Left lung (tissue), 4 donors: ENCODE measurements at regions not wholly inside any gene's neighbourhood (a gene's known extent, or its start where the extent isn't known, plus 50 kb on each side); places are given as distances from the start of the nearest gene placed in this dataset.

Experiments
- ATAC-seq: fragments of 200-7000 bp; cut with Tn5 transposase; one replicate; pipeline ENCODE4 v1.9.1; 2020; ENCODE audit warnings: moderate library complexity
- DNase-seq, 4 donors: peaks; one replicate each; pipeline ENCODE4 v3.0.0-alpha.2; 2013 to 2020
- H3K27ac ChIP-seq, 2 donors: fragments of 200-600 bp; sonication (generic) in 1 of 2; one replicate each; pipeline versions ENCODE4 v1.5.0 to v1.8.0; 2020 to 2021
- H3K27me3 ChIP-seq, 2 donors: fragments of 200-600 bp; sonication (generic) in 1 of 2; one replicate each; pipeline versions ENCODE4 v1.5.0 to v1.8.0; 2020 to 2021
- H3K36me3 ChIP-seq, 2 donors: fragments of 200-600 bp; sonication (generic) in 1 of 2; one replicate each; pipeline versions ENCODE4 v1.5.0 to v1.8.0; 2020 to 2021
- H3K4me1 ChIP-seq, 2 donors: fragments of 200-600 bp; one replicate each; pipeline ENCODE4 v1.8.0; 2021
- H3K4me3 ChIP-seq, 2 donors: fragments of 200-600 bp; sonication (generic) in 1 of 2; one replicate each; pipeline versions ENCODE4 v1.5.0 to v1.8.0; 2020 to 2021; ENCODE audit warnings: mild to moderate bottlenecking in 1 of 2
- H3K9me3 ChIP-seq, 2 donors: fragments of 200-600 bp; sonication (generic) in 1 of 2; one replicate each; pipeline versions ENCODE4 v1.5.0 to v1.8.0; 2020 to 2021
- CTCF ChIP-seq, 2 donors: fragments of 200-600 bp; sonication (generic) in 1 of 2; IDR thresholded peaks; one replicate each; pipeline versions ENCODE4 v1.5.0 to v1.8.0; 2021; ENCODE audit warnings: antibody characterized with exemption in 2 of 2
- intact Hi-C, 2 donors: fragments of 100-400 bp; cut with DNase I; formaldehyde crosslinking; loops; one replicate each; pipeline versions ENCODE4 v1.11.2 to v1.14.2; 2022
- donor health status: DM: no; HTN: yes; CAD: no.
- donor health status: DM: no; HTN: no; CAD: no.

DNA sequence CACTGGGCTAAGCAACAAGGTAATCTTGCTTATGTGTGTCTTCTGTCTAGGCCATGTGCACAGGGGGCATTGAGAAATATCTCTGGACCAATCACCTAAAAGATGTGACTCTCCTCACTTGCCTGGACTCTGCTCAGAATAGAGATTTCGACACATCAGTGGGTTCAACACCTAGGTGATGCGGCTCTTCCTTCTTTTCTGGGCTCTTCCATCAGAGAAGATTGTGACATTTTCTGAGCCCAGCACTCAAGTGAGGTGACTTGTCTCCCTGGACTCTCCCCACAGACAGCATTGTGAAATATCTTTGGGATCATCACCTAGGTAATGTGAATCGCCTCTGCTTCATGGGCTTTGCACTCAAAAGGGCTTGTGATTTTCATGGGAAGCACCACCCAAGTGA is 1904.1 kb downstream of the TP53TG3F start:
- ATAC-seq, result no peak
- no peak overlapping the region for H3K4me3 ChIP-seq
- peaks cover 0 to 14% of the 10 kb centered on the region in 2 donors for H3K9me3 ChIP-seq
- no peaks in the 10 kb centered on the region for H3K27me3 ChIP-seq
- no peaks in the 10 kb centered on the region for H3K36me3 ChIP-seq
- no peaks in the 10 kb centered on the region for H3K4me1 ChIP-seq
- intact Hi-C loops, result no loop called here
- no peak for TF ChIP-seq CTCF (IDR thresholded peaks at IDR 0.05)
- H3K27ac ChIP-seq, result no peak overlapping the region
- DNase-seq, result no peak

- no peaks in the 10 kb centered on the region for H3K36me3 ChIP-seq
- no peaks in the 10 kb centered on the region for H3K4me1 ChIP-seq
- no peak overlapping the region for H3K4me3 ChIP-seq
- intact Hi-C loops, result no loop called here
- H3K9me3 ChIP-seq, result peaks cover 0 to 12% of the 10 kb centered on the region in 2 donors
- TF ChIP-seq CTCF (IDR thresholded peaks at IDR 0.05), result no peak
- no peak overlapping the region for H3K27ac ChIP-seq
- DNase-seq, result no peak
- ATAC-seq, result no peak
- no peaks in the 10 kb centered on the region for H3K27me3 ChIP-seq
Observed at GRCh38 chr16:35364263-35364662, 1904.9 kb downstream of the TP53TG3F start.

DNA sequence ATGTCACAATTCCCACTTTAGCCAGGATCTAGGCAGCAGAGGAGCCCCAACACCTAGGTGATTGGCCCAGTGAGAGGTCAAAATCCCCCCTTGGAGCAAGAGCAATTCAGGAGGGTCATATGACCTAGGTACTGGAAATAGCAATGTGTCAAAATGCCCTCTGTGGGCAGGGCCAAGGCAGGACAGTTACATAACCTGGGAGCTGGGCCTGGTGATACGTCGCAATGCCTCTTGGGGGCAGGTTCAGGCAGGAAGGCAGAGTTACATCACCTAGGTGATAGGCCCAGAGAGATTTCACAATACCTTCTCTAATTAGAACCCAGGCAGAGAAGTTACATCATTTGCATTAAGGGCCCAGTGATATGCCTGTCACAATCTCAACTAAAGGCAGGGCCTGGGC is 1906.3 kb downstream of the TP53TG3F start:
- Histone ChIP-seq H3K36me3 (no peaks in the 10 kb centered on the region), H3K27ac (no peak overlapping the region), H3K4me1 (no peaks in the 10 kb centered on the region), H3K27me3 (no peaks in the 10 kb centered on the region), H3K4me3 (no peak overlapping the region), H3K9me3 (peaks cover 0 to 11% of the 10 kb centered on the region in 2 donors)
- DNase-seq (no peak), ATAC-seq (no peak)
- intact Hi-C loops, result no loop called here
- no peak for TF ChIP-seq CTCF (IDR thresholded peaks at IDR 0.05)

- no peak for TF ChIP-seq CTCF (IDR thresholded peaks at IDR 0.05)
- peaks cover 0 to 4% of the 10 kb centered on the region in 2 donors for H3K9me3 ChIP-seq
- intact Hi-C loops, result no loop called here
- H3K4me3 ChIP-seq, result no peak overlapping the region
- H3K4me1 ChIP-seq, result no peaks in the 10 kb centered on the region
- no peak overlapping the region for H3K27ac ChIP-seq
- no peaks in the 10 kb centered on the region for H3K36me3 ChIP-seq
- ATAC-seq (no peak), DNase-seq (no peak)
- no peaks in the 10 kb centered on the region for H3K27me3 ChIP-seq
Observed at GRCh38 chr16:35370617-35371016, 1911.2 kb downstream of the TP53TG3F start.

GRCh38 chr16:35377142-35377541 is 1917.7 kb downstream of the TP53TG3F start:
- Histone ChIP-seq H3K27ac (no peak overlapping the region), H3K36me3 (no peaks in the 10 kb centered on the region), H3K27me3 (no peaks in the 10 kb centered on the region), H3K4me1 (no peaks in the 10 kb centered on the region), H3K9me3 (no peaks in the 10 kb centered on the region), H3K4me3 (no peak overlapping the region)
- DNase-seq, result no peak
- intact Hi-C loops, result no loop called here
- ATAC-seq, result no peak
- TF ChIP-seq CTCF (IDR thresholded peaks at IDR 0.05), result no peak
